MM.1S (cell line): ENCODE measurements at regions not wholly inside any gene's neighbourhood (a gene's known extent, or its start where the extent isn't known, plus 50 kb on each side); places are given as distances from the start of the nearest gene placed in this dataset.

Source experiments
- DNase-seq: peaks from one replicate; pipeline ENCODE4 v3.0.0-alpha.2; 2015
- H2AFZ ChIP-seq: fragments of 300-600 bp; sonication (generic); 2 replicates; pipeline ENCODE4 v1.6.0; 2016; ENCODE audit warnings: antibody characterized with exemption, low read length
- H3F3A ChIP-seq: fragments of 300-600 bp; sonication (generic); 2 replicates; pipeline ENCODE4 v1.6.1; 2016; ENCODE audit warnings: mild to moderate bottlenecking, antibody characterized with exemption, low read length, moderate library complexity, mixed read lengths; ENCODE audit not compliant: insufficient read depth
- H3K27ac ChIP-seq: fragments of 300-600 bp; sonication (generic); 2 replicates; pipeline ENCODE4 v1.5.1; 2016; ENCODE audit warnings: mild to moderate bottlenecking, low read length
- H3K27me3 ChIP-seq: fragments of 300-600 bp; sonication (generic); replicated peaks from 2 replicates; pipeline ENCODE4 v1.6.0; 2016; ENCODE audit warnings: low read length; ENCODE audit not compliant: insufficient read depth
- H3K36me3 ChIP-seq: fragments of 300-600 bp; sonication (generic); replicated peaks from 2 replicates; pipeline ENCODE4 v1.6.1; 2016; ENCODE audit warnings: mild to moderate bottlenecking, low read length, mixed read lengths; ENCODE audit not compliant: insufficient read depth
- H3K4me1 ChIP-seq: fragments of 300-600 bp; sonication (generic); 2 replicates; pipeline ENCODE4 v1.6.1; 2016; ENCODE audit warnings: low read length, mixed read lengths
- H3K4me2 ChIP-seq: fragments of 300-600 bp; sonication (generic); 2 replicates; pipeline ENCODE4 v1.6.0; 2016; ENCODE audit warnings: low read depth, low read length
- H3K4me3 ChIP-seq: fragments of 300-600 bp; sonication (generic); 2 replicates; pipeline ENCODE4 v1.5.1; 2016; ENCODE audit warnings: low read length, mixed read lengths
- H3K79me2 ChIP-seq: fragments of 300-600 bp; sonication (generic); 2 replicates; pipeline ENCODE4 v1.6.1; 2016; ENCODE audit warnings: mixed run types, low read length, mixed read lengths
- H3K9ac ChIP-seq: fragments of 300-600 bp; sonication (generic); 2 replicates; pipeline ENCODE4 v1.6.1; 2016; ENCODE audit warnings: low read length, mixed read lengths
- H3K9me2 ChIP-seq: fragments of 300-600 bp; sonication (generic); replicated peaks from 2 replicates; pipeline ENCODE4 v1.6.1; 2016; ENCODE audit warnings: mild to moderate bottlenecking, low read length, mixed read lengths; ENCODE audit not compliant: insufficient read depth
- H3K9me3 ChIP-seq: fragments of 300-600 bp; sonication (generic); replicated peaks from 2 replicates; pipeline ENCODE4 v1.6.1; 2016; ENCODE audit warnings: mild to moderate bottlenecking, low read length, mixed read lengths; ENCODE audit not compliant: insufficient read depth
- H4K20me1 ChIP-seq: fragments of 300-600 bp; sonication (generic); 2 replicates; pipeline ENCODE4 v1.6.1; 2016; ENCODE audit warnings: mild to moderate bottlenecking, low read length, moderate library complexity, mixed read lengths; ENCODE audit not compliant: insufficient read depth
- EZH2 ChIP-seq: fragments of 300-600 bp; sonication (generic); optimal IDR thresholded peaks from 2 replicates; pipeline ENCODE3; 2017; ENCODE audit warnings: low read depth, mild to moderate bottlenecking, antibody characterized with exemption, low read length, mixed read lengths
- EZH2phosphoT487 ChIP-seq: fragments of 300-600 bp; sonication (generic); IDR thresholded peaks from 2 replicates; pipeline ENCODE4 v1.6.1; 2018; ENCODE audit warnings: antibody characterized with exemption, low read length
- TF ChIP-seq, protein P1 (sequence below): fragments of 300-600 bp; sonication (generic); IDR thresholded peaks from 2 replicates; pipeline ENCODE4 v1.5.1; 2016; ENCODE audit warnings: antibody characterized with exemption, low read length, mixed read lengths

DNA sequence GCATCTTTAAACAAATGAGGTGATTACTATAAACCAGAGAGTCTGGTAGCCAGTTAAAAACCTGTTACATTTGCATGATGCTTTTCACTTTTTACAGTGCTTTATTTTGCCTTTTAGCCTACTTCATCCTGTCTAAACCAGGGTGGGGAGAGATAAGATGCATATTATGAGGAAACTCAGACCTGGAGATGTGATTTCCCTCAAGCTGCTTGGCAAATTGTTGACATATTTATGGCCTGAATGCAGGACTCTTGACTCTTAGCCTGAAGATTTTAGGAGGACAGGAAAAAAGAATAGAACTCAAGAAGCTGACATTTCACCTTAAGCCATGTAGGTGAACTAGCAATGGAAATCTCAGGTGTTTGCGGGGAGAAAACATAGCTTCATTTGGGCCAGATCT is 202.8 kb downstream of the NMUR2 start:
- Histone ChIP-seq H4K20me1 (no peaks in the 10 kb centered on the region), H3K4me1 (no peaks in the 10 kb centered on the region), H3K4me3 (no peak overlapping the region), H3K9me3 (no peaks in the 10 kb centered on the region), H3K9me2 (no peaks in the 10 kb centered on the region), H3F3A (no peaks in the 10 kb centered on the region), H3K36me3 (no peaks in the 10 kb centered on the region), H3K4me2 (no peak overlapping the region), H3K79me2 (no peaks in the 10 kb centered on the region), H3K9ac (no peak overlapping the region), H3K27me3 (no peaks in the 10 kb centered on the region), H2AFZ (no peak overlapping the region), H3K27ac (no peak overlapping the region)
- DNase-seq: no peak
- TF ChIP-seq EZH2: no peak
- TF ChIP-seq EZH2phosphoT487: no peak
- TF ChIP-seq, protein P1, sequence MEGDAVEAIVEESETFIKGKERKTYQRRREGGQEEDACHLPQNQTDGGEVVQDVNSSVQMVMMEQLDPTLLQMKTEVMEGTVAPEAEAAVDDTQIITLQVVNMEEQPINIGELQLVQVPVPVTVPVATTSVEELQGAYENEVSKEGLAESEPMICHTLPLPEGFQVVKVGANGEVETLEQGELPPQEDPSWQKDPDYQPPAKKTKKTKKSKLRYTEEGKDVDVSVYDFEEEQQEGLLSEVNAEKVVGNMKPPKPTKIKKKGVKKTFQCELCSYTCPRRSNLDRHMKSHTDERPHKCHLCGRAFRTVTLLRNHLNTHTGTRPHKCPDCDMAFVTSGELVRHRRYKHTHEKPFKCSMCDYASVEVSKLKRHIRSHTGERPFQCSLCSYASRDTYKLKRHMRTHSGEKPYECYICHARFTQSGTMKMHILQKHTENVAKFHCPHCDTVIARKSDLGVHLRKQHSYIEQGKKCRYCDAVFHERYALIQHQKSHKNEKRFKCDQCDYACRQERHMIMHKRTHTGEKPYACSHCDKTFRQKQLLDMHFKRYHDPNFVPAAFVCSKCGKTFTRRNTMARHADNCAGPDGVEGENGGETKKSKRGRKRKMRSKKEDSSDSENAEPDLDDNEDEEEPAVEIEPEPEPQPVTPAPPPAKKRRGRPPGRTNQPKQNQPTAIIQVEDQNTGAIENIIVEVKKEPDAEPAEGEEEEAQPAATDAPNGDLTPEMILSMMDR: no peak

DNA sequence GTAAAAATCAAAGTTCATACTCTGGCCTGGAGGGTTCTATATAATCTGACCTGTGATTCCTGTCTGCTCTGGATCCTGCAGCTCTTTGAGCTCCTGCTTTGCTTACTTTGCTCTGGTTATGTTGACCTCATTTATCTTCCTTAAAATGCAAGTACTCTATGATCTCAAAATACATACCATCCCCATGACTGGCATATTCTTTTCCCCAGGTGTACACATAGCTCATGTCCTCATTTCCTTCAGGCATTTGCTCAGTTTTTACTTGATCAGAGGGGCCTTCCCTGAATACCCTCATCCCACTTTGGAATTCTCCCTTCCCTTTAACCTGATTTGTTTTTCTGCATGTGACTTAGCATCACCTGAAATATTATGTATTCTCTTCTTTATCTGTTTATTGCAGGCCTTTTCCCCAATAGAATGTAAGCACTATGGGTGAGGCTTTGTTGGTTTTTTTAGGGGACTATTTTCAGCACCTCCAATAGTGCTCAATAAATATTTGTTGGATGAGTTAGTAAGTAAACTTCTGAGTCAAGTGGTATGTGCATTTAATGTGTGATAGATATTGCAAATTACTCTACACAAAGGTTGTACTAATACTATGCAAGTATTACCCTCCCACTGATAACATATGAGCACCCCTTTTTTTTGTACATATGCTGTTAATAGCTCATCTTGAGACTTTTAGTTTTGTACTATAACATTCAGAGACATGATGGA is 211.5 kb downstream of the NMUR2 start:
- no peaks in the 10 kb centered on the region for H3F3A ChIP-seq

DNA sequence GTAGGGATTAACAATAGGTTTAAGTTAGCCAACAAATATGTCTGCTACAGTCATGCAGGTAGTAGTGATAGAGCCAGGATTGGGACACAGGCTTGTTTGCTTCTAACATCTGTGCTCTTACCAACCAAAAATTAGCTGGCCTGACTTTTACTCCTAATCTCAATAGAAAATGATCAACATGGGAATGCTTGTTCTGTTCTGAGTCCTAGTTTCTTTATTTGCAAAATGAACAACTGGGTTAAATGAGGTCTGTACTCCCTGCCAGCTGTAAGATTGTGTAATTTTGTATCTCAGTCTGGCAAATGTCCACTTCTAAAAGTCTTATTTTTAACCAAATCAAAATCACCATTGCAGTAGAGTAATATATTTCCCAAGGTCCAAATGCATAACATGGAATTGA is 216.8 kb downstream of the NMUR2 start:
- H3K27ac ChIP-seq: no peak overlapping the region
- H4K20me1 ChIP-seq: no peaks in the 10 kb centered on the region
- no peak overlapping the region for H2AFZ ChIP-seq
- H3K36me3 ChIP-seq: no peaks in the 10 kb centered on the region
- no peaks in the 10 kb centered on the region for H3K79me2 ChIP-seq
- H3K27me3 ChIP-seq: no peaks in the 10 kb centered on the region
- DNase-seq: no peak
- no peak for TF ChIP-seq EZH2phosphoT487
- TF ChIP-seq EZH2: no peak
- TF ChIP-seq, protein P1: no peak
- no peaks in the 10 kb centered on the region for H3K9me2 ChIP-seq
- no peaks in the 10 kb centered on the region for H3K4me1 ChIP-seq
- no peak overlapping the region for H3K4me2 ChIP-seq
- H3K9ac ChIP-seq: no peak overlapping the region
- H3K4me3 ChIP-seq: no peak overlapping the region
- H3K9me3 ChIP-seq: no peaks in the 10 kb centered on the region
- H3F3A ChIP-seq: no peaks in the 10 kb centered on the region

More for the DNA sequence above, 211.5 kb downstream of the NMUR2 start:
- Histone ChIP-seq H4K20me1 (no peaks in the 10 kb centered on the region), H3K4me3 (no peak overlapping the region), H2AFZ (no peak overlapping the region), H3K27me3 (no peaks in the 10 kb centered on the region), H3K4me1 (no peaks in the 10 kb centered on the region), H3K9me2 (no peaks in the 10 kb centered on the region), H3K27ac (no peak overlapping the region), H3K9ac (no peak overlapping the region), H3K9me3 (no peaks in the 10 kb centered on the region), H3K79me2 (no peaks in the 10 kb centered on the region), H3K4me2 (no peak overlapping the region), H3K36me3 (no peaks in the 10 kb centered on the region)
- DNase-seq: no peak
- TF ChIP-seq, protein P1: no peak
- no peak for TF ChIP-seq EZH2phosphoT487
- TF ChIP-seq EZH2: no peak
